ENCODE measurements at regions not wholly inside any gene's neighbourhood (a gene's known extent, or its start where the extent isn't known, plus 50 kb on each side); places are given as distances from the start of the nearest gene placed in this dataset.
"Not testable (repeated sequence)": the region's sequence is repeated elsewhere in the genome, so short reads cannot be mapped to it uniquely, and the experiment has no call there.

- DNase-seq, result no peak
These were observed 94.3 kb downstream of the ADCYAP1 start for GRCh38 chr18:998936-999335.

GRCh38 chr18:1002653-1003178, 98.0 kb downstream of the ADCYAP1 start:
- DNase-seq, result no peak

- DNase-seq, result no peak
These were observed 98.8 kb downstream of the ADCYAP1 start for GRCh38 chr18:1003499-1003898.

GRCh38 chr18:1006304-1006703, 101.6 kb downstream of the ADCYAP1 start:
- DNase-seq, result no peak

GRCh38 chr18:1006965-1007364, 102.3 kb downstream of the ADCYAP1 start:
- DNase-seq, result no peak

- no peak for DNase-seq
These were observed 106.7 kb downstream of the ADCYAP1 start for GRCh38 chr18:1011349-1011748.

- no peak for DNase-seq
These were observed 108.1 kb downstream of the ADCYAP1 start for GRCh38 chr18:1012775-1013174.

GRCh38 chr18:1013951-1014350, 109.3 kb downstream of the ADCYAP1 start:
- no peak for DNase-seq

- DNase-seq, result no peak
These were observed 109.8 kb downstream of the ADCYAP1 start for GRCh38 chr18:1014509-1014908.

- no peak for DNase-seq
These were observed 110.4 kb downstream of the ADCYAP1 start for GRCh38 chr18:1014951-1015624.

DNA sequence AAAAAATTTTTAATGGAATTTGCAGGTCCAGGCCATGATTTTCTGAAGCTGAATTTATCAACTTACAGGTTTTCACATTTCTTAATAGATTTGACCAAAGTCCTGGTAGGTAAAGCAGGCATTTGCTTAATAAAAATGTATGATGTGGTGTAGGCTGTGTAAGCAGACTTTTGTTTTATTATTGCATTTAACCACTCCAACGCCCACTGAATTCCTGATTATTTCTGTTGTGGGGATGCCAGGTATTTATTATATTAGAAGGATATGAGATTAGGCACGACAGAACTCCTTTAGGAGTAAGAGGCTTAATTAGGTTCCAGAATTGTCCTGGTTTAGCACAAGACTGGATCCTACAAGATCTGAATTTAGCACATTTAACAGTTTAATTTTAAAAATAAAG, 111.1 kb downstream of the ADCYAP1 start:
- no peak for DNase-seq

GRCh38 chr18:1017227-1018058, 112.8 kb downstream of the ADCYAP1 start:
- no peak for DNase-seq

DNA sequence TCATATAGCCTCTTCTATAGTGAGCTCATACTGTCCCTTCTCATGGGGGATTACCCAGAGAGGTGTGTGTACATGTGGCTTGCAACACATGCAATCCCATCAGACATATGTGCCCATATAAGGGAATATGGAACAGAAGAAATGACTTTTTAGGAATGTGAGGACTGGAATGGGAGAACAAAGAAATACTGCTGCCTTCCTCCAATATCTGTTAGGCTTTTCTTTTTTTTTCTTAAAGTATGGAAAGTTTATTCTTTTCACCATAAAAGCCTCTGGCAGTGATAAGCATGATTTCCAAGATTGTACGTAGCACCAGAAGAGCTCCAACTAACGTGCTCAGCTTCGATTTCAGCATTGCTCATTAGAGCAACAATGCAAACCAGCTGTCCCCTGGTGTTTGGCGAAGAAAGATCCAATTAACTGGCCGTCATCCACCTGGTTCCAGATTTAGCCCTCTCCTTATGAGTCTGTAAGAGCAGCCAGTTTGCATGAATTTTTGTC, 113.6 kb downstream of the ADCYAP1 start:
- DNase-seq, result no peak

DNA sequence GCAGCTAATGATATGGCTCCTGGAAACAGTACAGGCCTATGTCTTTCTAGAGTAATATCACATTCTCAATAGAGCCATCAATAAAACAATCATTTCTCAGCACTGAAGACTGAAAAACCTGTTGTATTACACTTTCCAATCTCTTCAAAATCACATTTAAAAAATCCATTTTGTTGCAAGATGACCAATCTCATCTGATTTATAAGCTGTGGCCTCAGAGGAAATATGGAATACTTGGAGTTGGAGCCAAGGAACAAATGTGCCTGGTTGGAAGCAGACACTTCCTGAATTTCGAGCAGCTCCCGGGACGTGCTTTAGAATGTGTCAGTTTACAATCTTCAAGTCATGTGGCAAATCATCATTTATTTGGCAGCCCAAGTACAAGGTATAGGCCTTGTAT, 114.5 kb downstream of the ADCYAP1 start:
- DNase-seq, result no peak

DNA sequence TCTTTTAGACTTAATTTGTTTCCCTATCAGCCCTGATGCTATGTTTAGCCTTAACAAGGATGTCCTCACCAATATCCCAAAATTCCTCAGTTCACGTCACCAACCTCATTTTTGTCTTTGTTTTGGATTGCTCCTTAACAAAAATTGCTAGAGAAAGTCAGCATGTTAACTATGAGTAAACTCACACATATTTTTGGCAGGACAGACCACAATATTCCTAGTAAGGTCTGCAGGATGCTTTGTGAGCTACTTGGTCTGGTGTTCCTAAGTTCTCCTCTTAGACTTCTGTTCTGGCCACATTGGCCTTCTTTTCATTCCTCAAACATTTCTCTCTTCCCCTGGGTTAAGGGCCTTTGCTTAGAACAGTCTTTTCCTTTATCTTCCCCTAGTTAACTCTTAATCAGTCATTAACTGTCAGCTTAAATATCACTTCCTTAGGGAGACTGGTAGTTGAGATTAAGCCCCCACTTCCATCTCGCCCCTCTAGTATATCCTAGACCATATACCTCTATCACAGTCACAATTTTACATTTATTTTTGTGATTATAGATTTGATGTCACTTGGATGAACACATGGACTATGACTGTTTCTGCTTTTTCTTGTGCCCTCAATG, 116.2 kb downstream of the ADCYAP1 start:
- no peak for DNase-seq

- no peak for DNase-seq
These were observed 122.3 kb downstream of the ADCYAP1 start for GRCh38 chr18:1026930-1027329.

DNA sequence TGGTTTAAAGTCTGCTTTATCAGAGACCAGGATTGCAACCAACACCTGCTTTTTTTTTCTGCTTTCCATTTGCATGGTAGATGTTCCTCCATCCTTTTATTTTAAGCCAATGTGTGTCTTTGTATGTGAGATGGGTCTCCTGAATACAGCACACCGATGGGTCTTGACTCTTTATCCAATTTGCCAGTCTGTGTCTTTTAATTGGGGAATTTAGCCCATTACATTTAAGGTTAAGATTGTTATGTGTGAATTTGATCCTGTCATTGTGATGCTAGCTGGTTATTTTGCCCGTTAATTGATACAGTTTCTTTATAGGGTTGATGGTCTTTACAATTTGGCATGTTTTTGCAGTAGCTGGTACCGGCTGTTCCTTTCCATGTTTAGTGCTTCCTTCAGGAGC, 128.4 kb downstream of the ADCYAP1 start:
- DNase-seq, result not testable (repeated sequence)

DNA sequence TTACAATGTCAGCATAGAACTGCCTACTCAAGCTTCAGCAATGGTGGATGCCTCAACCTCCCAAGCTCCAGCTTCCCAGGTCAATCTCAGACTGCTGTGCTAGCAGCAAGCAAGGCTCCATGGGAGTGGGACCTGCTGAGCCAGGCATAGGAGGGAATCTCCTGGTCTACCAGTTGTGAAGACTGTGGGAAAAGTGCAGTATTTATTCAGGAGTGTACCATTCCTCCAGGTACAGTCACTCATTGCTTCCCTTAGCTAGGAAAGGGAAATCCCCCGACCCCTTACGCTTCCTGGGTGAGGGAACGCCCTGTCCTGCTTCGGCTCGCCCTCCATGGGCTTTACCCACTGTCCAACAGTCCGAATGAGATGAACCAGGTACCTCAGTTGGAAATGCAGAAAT, 130.3 kb downstream of the ADCYAP1 start:
- DNase-seq, result no peak

GRCh38 chr18:1036926-1037325, 132.3 kb downstream of the ADCYAP1 start:
- no peak for DNase-seq

- no peak for DNase-seq
These were observed 133.1 kb downstream of the ADCYAP1 start for GRCh38 chr18:1037776-1038175.

DNA sequence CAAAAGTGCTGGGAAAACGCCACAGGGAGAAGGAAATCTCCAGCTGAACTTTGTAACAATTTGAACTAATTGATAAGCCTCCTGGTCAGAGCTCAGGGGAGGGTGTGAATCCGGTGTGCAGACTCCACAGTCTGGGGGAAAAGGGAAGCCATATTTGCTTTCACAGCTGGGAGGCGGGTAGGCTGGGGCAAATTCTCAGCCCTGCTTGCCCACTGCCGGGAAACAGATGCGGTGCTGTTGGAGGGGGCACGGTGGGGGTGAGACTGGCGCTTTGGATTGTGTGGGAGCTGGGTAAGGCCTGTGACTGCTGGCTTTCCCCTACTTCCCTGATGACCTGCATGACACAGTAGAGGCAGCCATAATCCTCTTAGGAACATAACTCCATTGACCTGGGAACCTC, 134.8 kb downstream of the ADCYAP1 start:
- no peak for DNase-seq

GRCh38 chr18:1043039-1043438, 138.4 kb downstream of the ADCYAP1 start:
- not testable (repeated sequence) for DNase-seq

GRCh38 chr18:1045658-1046057, 141.0 kb downstream of the ADCYAP1 start:
- DNase-seq, result no peak

DNA sequence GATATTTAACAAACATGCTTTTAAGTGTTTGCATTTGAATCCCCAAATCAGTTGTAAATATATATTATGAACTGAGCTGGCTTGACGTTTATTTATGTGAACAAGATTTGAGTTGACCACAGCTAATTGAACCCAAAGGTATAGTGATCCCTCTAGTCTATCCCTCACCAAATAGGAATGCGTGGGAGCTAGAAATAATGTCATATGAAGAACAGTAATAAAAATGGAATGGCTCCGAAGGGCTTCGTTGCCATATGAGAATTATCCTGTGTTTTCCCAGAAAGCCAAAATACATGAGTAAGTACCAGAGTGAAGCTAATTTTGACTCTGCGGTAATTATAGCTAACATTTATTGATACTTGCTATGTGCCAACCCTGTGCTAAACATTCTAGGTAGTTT, 142.7 kb downstream of the ADCYAP1 start:
- DNase-seq, result no peak

All from inflammatory macrophage treated with lipopolysaccharide for 4 hours (primary cell).